Myocyte (in vitro differentiated cells): ENCODE measurements at regions not wholly inside any gene's neighbourhood (a gene's known extent, or its start where the extent isn't known, plus 50 kb on each side); places are given as distances from the start of the nearest gene placed in this dataset.
"Not testable (repeated sequence)": the region's sequence is repeated elsewhere in the genome, so short reads cannot be mapped to it uniquely, and the experiment has no call there.

Source experiments
- DNase-seq: peaks from one replicate; pipeline ENCODE4 v3.0.0-alpha.2; 2012; ENCODE audit warnings: low read depth

DNA sequence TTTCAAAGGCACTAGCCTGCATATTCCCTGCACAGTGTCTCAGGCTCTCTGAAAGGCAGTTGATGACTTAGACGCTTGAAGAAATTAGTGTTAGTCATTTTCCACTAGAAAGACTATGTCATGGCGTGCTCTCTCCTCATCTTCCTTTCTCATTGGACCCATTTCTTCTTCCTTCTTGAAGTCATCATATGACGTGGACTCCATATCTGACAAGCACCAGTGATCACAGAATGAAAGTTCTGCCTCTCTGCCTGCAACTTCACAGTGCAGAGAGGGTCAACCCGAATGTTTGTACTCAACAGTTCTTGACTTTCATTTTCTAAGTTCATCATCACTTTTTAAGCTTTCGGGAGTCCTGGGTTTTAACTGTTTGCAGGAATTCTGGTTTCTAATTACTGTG lies 63.7 kb upstream of the CYRIA start:
- no peak for DNase-seq

DNA sequence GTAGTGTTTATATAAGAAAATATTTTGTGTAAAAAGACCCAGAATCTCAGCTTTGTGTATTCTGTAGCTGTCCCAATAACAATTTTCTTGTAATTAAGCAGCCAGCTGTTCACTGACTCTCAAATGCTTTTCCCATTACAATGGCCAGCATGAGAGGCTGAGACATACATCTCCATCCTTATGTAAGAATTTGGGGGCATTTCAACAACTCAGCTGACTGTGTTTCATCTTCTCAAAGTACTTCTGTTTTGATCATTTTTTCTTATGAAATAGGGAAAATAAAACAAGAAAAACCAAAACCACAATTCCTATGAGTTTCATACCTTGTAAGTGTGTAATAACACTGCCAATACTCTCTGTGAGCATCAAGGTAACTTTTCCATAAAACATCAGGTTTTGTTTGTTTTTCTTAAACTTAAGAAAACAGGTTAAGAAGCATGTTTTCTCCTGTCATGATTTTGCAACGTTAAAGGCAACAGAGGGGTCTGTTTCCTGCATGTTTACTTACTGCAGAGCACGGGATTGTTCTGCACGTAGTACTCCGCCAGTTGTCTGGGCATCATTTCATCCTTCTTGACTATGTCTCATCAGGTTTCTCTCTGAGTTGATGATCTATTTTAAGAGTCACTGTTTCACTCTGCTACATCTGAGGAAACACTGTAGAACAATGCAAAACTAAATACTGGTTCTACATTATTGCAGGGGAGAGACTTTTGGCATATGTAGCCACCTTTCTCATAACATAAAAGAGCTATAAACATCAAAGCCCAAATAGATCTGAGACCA lies 62.9 kb upstream of the CYRIA start:
- DNase-seq = no peak

DNA sequence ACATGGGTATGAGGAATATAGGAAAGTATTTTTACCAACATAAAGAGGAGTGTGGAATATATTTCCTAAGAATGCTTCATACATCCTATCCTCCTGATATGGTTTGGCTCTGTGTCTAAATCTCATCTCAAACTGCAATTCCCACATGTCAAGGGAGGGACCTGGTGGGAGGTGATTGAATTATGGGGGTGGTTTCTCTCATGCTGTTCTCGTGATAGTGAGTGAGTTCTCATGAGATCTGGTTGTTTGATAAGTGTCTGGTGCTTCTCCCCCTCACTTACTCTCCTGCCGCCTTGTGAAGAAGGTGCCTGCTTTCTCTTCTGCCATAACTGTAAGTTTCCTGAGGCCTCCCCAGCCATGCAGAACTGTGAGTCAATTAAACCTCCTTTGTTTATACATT lies 62.2 kb upstream of the CYRIA start:
- not testable (repeated sequence) for DNase-seq

DNA sequence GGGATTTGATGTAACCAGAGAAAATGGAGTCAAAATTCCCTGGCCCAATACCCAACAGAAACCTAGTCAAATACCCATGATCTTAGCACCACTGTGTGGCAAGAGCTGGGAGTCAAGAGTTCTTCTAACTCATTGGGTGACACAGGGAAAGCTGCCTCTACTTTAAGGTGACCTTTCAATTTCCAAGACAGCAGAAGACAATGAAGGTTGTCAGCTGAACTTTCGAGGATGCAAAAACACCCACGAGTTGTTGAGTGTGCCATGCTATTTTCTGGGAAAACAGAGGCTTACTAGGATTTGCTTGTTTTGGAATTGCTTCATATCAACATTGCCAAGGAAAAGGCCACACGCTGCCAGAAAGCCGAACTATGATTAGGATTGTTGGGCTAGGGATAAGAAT lies 61.6 kb upstream of the CYRIA start:
- DNase-seq = peak; percentile 49

DNA sequence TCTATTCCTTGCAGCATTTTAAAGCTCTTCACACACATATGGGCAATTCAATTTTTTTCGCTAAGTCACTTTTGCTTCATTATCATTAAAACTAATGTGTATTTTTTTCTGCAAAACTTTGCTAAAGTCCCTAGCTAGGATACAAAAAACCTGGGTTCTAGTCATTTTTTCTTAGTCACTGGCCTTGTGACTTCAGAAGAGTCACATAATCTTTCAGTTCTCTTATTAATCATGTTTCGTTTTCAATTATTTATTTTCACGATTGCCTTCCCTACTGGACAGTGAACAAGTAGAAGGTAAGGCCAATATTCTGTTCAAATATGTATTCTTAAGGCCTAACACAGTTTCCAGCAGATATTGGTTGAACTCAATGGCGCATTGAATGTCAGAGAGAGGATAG lies 60.9 kb upstream of the CYRIA start:
- no peak for DNase-seq

DNA sequence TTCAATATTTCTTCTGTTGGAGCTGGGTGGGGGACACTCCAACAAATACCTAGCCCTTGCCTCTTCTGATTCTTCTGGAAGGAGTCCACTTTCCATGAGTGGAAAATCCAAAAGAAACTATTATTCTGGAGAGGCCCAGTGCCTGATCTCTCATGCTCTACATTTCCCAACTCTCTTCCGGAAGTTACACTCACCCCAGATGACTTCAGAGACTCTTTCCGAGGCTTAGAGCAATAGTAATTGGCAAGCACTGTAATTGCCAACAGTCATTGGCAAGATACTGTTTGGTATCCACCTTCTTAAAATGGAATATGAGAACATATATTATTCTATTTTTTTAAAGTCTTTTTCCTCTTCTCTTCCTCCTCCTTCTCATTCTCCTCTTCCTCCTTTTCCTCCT lies 60.5 kb upstream of the CYRIA start:
- DNase-seq = no peak

DNA sequence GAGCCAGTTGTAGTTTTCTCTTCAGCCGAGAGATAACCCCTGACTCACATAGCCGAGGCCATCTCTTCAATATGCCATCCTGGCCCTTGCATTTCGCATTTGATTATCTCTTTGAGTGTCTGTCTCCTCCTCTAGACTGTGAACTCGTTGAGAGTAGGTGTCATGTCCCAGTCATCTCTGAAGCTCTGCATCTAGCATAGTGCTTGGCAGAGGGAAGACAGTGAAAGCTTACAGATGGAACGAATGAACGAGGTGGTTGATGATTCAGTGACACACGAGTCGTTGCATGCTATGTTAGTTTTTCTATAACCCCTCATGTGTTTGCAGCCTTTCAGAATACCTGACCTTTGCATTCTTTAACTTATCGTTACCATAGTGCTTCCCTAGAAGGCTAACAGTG lies 59.9 kb upstream of the CYRIA start:
- no peak for DNase-seq

DNA sequence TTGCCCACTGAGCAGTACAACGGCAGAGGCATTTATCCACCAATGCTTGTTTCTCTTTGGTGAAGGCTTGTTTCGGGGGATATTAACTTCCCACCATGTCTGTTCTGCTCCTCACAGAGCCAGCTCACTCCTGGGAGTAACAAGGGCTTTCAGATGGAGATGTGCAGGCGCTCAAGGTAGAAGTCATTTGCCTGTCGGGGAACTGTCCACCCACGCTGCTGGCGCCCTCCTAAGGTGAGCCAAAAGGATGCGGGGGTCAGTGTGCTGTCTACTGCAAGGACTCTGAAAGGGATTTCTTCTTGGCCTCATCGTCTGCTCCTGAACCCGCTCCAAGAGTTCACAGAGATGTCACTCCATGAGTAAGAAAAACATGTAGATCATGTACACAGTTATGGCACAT lies 57.0 kb upstream of the CYRIA start:
- no peak for DNase-seq

DNA sequence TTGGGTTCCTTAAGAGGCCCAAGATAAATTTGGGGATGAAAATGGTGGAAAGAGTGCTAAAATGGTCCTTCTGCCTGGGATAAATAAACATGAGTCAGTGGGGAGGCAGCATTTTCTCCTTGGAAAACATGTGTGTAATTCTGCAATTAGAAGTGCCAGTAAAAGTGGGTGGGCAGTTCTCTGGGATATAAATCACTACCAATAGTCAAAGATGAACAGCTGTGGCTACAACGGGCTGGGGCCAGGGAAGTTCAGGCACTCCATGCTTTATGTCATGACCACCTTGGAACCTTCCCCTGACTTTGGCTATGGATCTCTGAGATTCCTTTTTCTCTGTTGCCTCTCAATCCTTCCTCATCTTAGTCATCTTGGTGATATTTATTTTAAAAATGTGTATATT lies 56.5 kb upstream of the CYRIA start:
- DNase-seq = no peak

DNA sequence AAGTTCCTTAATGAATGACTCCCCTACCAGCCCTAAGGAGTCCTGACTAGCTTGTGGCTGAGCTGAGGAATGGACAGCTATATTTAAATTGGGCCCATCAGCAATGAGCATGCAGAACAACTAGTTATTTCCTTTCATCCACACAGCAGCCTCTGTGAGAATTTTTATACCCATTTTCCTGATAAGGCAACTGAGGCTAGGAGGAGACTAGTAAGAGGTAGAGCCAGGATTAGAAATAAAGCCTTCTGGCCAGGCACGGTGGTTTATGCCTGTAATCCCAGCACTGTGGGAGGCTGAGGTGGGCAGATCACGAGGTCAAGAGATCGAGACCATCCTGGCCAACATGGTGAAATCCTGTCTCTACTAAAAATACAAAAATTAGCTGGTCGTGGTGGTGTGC lies 55.9 kb upstream of the CYRIA start:
- DNase-seq = not testable (repeated sequence)

DNA sequence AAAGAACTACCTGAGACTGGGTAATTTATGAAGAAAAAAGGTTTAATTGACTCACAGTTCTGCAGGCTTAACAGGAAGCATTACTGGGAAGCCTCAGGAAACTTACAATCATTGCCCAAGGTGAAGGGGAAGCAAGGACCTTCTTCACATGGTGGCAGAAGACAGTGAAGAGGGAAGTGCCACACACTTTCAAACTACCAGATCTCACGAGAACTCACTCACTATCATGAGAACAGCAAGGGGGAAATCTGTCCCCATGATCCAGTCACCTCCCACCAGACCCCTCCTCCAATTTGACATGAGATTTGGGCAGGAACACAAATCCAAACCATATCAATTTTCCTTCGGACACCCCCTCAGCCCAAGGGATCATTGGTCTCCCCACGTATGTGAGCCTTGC lies 55.1 kb upstream of the CYRIA start:
- DNase-seq = not testable (repeated sequence)

DNA sequence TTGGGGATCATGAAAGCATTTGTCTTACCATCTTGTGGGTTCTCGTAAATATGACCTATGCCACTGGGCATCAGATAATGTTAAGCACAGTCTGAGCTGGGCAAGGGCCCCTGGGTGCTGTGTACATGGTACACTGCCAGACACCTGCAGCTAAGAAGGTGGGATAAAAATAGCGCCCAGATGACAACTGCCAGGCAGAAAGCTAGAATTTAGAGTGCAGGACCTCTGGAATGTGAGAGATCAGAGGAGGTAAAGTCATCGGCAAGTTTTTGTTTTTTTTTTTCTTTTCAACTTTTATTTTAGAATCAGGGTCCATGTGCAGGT lies 53.8 kb upstream of the CYRIA start:
- no peak for DNase-seq

DNA sequence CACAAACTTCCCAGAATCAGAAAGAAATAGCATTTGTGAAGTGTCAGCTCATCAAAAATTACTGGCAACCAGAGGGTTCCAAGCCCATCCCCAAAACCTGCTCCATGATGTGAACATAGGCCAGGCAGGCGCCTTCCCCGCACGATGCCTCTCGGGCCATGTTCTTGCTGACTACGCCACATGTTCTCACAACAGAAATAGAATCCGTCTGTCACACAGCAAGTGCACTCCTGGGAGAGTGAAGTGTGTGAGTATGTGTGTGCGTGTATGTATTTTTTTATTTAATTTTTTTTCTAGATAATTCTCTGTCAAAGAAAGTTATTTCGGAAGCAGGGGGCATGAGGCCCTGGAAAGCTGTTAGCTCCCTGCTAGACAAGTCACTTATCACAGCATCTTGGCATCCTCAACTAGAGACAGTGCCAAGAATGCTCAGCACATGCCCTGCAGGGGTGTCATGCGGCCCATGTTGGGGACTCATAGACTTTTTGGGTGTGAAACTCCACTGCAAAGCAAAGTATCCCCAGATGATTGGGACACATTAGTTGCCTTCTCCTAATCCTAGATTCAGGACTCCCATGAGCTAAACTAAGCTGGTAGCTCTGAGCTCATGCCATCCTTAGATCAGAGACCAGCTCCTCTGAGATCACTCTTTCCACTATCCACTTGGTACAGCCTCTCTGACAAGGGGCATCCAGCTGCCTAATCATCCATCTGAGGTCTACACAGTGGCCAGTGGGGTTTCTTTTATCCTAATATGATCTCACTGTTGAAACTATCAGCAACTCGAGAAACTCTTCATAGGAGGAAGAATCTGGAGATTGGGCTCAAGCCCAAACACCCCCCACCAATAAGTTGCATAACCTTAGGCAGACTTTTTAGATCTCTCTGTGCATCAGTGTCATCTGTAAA lies 53.2 kb upstream of the CYRIA start:
- peak; percentile 33 for DNase-seq

DNA sequence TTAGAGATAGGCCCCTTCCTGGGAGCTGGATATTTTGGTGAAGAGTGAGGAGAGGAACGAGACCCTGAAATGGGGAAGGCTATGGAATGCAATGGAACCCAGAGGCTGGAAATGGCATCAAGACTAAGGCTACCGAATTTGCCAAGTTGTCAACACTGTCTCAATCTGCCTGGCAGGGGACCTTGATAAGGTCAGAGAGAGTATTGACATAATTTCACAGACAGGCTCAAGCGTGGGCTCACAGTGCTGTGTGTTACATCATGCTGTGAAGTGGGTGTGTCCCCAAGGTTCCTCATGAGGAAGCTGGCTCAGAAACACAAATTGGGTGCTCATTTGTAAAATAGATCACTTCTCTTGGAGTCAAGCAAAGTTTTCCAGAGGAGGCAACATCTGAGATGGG lies 51.8 kb upstream of the CYRIA start:
- no peak for DNase-seq

DNA sequence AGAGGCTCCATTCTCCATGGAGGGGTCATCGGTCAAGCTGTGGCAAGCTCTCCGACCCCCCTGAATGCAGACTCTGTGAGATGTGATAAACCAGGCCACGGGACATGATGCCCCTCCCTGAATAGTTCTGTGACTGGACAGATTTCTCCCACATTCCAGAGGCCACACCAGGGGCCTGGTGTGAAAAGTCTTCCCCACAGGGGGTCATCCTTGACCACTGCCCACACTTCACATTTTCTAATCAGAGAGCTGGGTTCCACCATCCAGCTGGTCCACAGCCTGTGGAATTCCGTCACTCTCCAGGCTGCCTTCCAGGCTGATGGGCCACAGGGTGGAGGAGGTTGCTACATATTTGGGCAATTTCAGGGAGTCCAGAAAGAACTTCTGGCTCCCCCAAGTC lies 51.3 kb upstream of the CYRIA start:
- DNase-seq = peak; percentile 52

DNA sequence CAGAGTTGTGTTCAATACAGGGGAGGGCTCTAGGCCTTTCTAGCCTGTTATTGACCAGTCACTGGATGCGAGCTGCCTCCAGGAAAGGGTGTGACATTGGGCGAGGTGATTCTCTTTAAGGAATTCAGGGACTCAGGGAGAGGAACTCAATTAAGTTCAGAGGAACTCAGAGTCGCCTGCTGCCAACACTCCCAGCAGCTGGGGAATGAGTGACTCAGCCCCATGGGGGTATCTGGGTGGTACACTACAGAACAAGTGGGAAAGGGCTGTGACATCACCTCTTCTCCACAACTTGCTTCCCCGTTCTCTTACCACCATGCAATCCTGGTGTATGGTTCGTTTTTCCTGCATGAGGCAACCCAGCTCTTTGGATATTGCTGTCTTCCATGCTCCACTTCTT lies 50.4 kb upstream of the CYRIA start:
- DNase-seq = peak; percentile 81
